Ovary (tissue), 3 donors: ENCODE measurements at regions not wholly inside any gene's neighbourhood (a gene's known extent, or its start where the extent isn't known, plus 50 kb on each side); places are given as distances from the start of the nearest gene placed in this dataset.

Source experiments
- POLR2A ChIP-seq: fragments of 450-650 bp; IDR thresholded peaks from one replicate; pipeline ENCODE4 v1.6.1; 2017; ENCODE audit warnings: antibody characterized with exemption, mild to moderate bottlenecking, moderate library complexity
- TF ChIP-seq, protein P1 (sequence below), 3 donors: fragments of 450-650 bp in 2 of 3; fragments of 200-600 bp in 1 of 3; IDR thresholded peaks; one replicate each; pipeline versions ENCODE4 v1.5.1 to v1.8.0; 2016 to 2022; ENCODE audit warnings: antibody characterized with exemption in 3 of 3, mild to moderate bottlenecking in 1 of 3
- donor health status: DM: no; HTN: no; CAD: no.

DNA sequence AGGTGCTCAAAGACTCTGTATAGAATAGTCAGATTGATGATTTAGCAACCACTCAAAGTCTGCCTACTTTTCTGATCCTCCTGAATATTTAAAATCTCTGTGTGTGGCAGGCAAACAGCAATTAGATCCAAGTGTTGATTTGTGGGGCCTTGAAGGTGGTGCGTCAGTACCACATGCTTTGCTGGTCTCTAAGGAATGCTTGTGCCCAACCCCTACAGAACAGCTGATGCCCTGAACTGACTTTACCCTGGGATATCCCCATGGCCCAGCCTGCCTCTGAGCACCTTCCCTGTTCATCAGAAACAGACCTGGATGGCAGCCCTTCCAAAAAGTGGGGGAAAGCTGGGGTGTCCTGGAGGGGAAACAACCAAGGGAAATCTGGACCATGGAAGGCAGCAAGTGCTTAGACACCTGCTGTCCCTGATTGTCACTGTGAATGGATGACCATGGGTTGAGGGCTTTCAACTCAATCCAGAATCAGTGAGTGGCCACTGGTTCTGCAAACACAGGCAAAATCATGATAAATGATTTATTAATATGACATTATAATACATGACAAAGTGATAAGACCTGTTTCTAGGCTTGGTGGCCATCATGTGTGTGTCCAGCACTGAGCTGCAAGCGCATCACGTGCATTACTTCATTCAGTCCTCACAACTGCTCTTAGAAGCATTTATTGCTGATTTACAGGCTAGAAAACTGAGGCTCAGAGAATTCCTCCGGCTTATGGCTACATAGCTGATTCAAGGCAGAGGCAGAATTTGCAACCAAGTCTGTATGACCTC is 76.1 kb upstream of the TPM1 start:
- no peak for TF ChIP-seq POLR2A
- TF ChIP-seq, protein P1, sequence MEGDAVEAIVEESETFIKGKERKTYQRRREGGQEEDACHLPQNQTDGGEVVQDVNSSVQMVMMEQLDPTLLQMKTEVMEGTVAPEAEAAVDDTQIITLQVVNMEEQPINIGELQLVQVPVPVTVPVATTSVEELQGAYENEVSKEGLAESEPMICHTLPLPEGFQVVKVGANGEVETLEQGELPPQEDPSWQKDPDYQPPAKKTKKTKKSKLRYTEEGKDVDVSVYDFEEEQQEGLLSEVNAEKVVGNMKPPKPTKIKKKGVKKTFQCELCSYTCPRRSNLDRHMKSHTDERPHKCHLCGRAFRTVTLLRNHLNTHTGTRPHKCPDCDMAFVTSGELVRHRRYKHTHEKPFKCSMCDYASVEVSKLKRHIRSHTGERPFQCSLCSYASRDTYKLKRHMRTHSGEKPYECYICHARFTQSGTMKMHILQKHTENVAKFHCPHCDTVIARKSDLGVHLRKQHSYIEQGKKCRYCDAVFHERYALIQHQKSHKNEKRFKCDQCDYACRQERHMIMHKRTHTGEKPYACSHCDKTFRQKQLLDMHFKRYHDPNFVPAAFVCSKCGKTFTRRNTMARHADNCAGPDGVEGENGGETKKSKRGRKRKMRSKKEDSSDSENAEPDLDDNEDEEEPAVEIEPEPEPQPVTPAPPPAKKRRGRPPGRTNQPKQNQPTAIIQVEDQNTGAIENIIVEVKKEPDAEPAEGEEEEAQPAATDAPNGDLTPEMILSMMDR (IDR thresholded peaks at IDR 0.05) = no peak
